ENCODE measurements at regions not wholly inside any gene's neighbourhood (a gene's known extent, or its start where the extent isn't known, plus 50 kb on each side); places are given as distances from the start of the nearest gene placed in this dataset.
A peak's percentile ranks its signal among the peaks of the same experiment; 100 is the strongest.

DNA sequence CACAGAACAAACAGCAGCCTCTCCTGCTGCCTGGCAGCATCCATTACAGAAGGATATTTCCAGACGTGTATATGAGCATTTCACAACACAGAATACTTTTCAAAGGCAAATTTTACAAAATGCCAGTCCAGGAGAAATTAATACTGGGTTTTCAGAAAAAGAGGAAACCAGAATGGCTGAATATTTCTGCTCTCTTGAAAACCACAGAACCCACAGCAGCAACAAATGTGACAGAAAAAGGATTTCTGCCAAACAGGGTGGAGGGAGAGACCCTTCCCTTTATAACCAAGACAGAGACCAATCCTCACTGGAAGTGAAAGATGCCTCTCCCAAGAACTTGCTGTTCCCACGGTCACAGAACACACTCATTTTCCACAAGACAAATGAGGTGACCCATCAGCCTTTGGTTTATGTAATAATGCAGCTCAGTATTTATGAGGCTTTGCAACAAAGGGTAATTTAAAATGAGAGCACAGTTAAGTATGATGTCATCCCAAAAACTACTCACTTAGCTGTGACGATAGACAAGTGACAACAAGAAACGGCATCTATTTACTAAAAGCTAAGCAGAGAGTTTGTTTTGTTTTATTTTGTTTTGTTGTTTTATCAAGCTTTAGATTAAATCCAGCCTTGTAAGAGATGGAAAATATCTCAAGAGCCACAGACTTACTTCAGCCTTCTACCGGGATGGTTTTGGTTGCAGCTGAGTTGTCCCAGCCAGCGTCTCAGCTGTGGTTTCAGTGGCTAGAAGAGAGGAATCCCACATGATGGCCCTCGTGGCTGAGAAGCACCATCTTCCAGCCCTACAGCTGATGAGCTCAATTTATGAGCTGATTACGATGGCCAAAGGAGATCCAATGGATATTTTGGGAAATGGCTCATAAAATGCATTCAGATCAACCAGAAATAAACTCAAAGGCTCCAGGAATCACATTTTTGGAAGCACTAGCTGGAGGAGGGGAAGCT is 249.3 kb upstream of the AGAP1 start:
- no peak for FAIRE-seq
- TF ChIP-seq, protein P1, sequence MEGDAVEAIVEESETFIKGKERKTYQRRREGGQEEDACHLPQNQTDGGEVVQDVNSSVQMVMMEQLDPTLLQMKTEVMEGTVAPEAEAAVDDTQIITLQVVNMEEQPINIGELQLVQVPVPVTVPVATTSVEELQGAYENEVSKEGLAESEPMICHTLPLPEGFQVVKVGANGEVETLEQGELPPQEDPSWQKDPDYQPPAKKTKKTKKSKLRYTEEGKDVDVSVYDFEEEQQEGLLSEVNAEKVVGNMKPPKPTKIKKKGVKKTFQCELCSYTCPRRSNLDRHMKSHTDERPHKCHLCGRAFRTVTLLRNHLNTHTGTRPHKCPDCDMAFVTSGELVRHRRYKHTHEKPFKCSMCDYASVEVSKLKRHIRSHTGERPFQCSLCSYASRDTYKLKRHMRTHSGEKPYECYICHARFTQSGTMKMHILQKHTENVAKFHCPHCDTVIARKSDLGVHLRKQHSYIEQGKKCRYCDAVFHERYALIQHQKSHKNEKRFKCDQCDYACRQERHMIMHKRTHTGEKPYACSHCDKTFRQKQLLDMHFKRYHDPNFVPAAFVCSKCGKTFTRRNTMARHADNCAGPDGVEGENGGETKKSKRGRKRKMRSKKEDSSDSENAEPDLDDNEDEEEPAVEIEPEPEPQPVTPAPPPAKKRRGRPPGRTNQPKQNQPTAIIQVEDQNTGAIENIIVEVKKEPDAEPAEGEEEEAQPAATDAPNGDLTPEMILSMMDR (IDR thresholded peaks at IDR 0.05; ENCODE audit: borderline replicate concordance, extremely low read depth, insufficient read depth): no peak
- H3K9ac ChIP-seq (ENCODE audit: low read length in 3 of 3): no peak overlapping the region
- no peaks in the 10 kb centered on the region for H3K9me3 ChIP-seq (ENCODE audit: control insufficient read depth in 2 of 3, insufficient read depth in 1 of 3, low read length in 3 of 3)
- H3K4me1 ChIP-seq (ENCODE audit: control insufficient read depth in 2 of 3, insufficient read depth in 2 of 3, low read depth in 1 of 3, low read length in 3 of 3): no peaks in the 10 kb centered on the region
- peak overlapping the region in 1 of 2 donors; percentile 6 for H3K27ac ChIP-seq (ENCODE audit: low read depth in 2 of 2, low read length in 2 of 2)
- no peaks in the 10 kb centered on the region for H3K27me3 ChIP-seq (ENCODE audit: control insufficient read depth, insufficient read depth, low read length)
- DNase-seq: no peak
- no peak overlapping the region for H3K4me3 ChIP-seq (ENCODE audit: low read length in 3 of 3)
- H3K36me3 ChIP-seq (ENCODE audit: control insufficient read depth in 2 of 3, insufficient read depth in 3 of 3, low read length in 3 of 3): no peaks in the 10 kb centered on the region
- intact Hi-C loops (cut with DNase I): no loop called here

DNA sequence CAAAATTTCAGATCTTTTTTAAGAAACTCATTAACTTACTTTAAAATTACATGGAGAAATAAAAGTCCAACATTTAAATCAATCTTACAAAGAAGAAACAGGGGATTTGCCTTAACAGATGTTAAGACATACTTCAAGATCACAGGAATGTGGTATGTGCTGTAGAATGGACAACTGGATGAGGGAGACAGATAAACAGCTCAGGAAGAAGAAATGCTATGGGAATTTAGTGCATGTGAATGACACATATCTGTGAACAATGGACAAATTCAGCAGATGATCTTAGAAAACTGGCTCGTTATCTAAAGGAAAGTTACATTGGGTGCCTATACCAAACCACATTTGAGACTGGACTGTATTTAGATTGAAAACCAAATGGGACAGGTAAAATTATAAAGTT is 246.8 kb upstream of the AGAP1 start:
- TF ChIP-seq, protein P1 (IDR thresholded peaks at IDR 0.05; ENCODE audit: borderline replicate concordance, extremely low read depth, insufficient read depth): no peak
- Histone ChIP-seq H3K4me1 (ENCODE audit: control insufficient read depth in 2 of 3, insufficient read depth in 2 of 3, low read depth in 1 of 3, low read length in 3 of 3) (no peaks in the 10 kb centered on the region), H3K27ac (ENCODE audit: low read depth in 2 of 2, low read length in 2 of 2) (no peak overlapping the region), H3K9ac (ENCODE audit: low read length in 3 of 3) (no peak overlapping the region), H3K27me3 (ENCODE audit: control insufficient read depth, insufficient read depth, low read length) (no peaks in the 10 kb centered on the region), H3K4me3 (ENCODE audit: low read length in 3 of 3) (no peak overlapping the region), H3K36me3 (ENCODE audit: control insufficient read depth in 2 of 3, insufficient read depth in 3 of 3, low read length in 3 of 3) (no peaks in the 10 kb centered on the region), H3K9me3 (ENCODE audit: control insufficient read depth in 2 of 3, insufficient read depth in 1 of 3, low read length in 3 of 3) (no peaks in the 10 kb centered on the region)
- DNase-seq: no peak
- FAIRE-seq: no peak
- intact Hi-C loops (cut with DNase I): no loop called here

DNA sequence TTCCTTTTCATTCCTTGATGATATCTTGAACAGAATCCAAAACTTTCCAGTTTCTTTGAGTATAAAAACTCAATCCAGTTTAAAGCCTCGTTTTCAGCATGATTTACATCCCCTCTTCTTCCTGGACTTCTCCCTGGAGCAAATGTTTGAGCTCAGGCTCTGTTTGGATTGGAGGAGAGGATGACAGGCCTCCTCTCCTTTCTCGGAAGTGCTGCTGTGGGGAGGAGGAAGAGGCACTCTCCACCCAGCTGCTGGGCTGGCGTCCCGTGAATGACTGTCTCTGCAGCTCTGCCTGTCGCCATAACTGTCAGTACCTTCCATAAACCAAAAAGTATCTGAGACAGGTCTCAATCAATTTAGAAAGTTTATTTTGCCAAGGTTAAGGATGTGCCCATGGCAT is 238.2 kb upstream of the AGAP1 start:
- Histone ChIP-seq H3K4me3 (ENCODE audit: low read length in 3 of 3) (no peak overlapping the region), H3K27ac (ENCODE audit: low read depth in 2 of 2, low read length in 2 of 2) (no peak overlapping the region), H3K4me1 (ENCODE audit: control insufficient read depth in 2 of 3, insufficient read depth in 2 of 3, low read depth in 1 of 3, low read length in 3 of 3) (no peaks in the 10 kb centered on the region), H3K9ac (ENCODE audit: low read length in 3 of 3) (no peak overlapping the region), H3K9me3 (ENCODE audit: control insufficient read depth in 2 of 3, insufficient read depth in 1 of 3, low read length in 3 of 3) (no peaks in the 10 kb centered on the region), H3K27me3 (ENCODE audit: control insufficient read depth, insufficient read depth, low read length) (no peaks in the 10 kb centered on the region), H3K36me3 (ENCODE audit: control insufficient read depth in 2 of 3, insufficient read depth in 3 of 3, low read length in 3 of 3) (no peaks in the 10 kb centered on the region)
- FAIRE-seq: no peak
- intact Hi-C loops (cut with DNase I): no loop called here
- TF ChIP-seq, protein P1 (IDR thresholded peaks at IDR 0.05; ENCODE audit: borderline replicate concordance, extremely low read depth, insufficient read depth): no peak
- peak in 4 of 5 donors; percentile 51 to 90 (median 79) for DNase-seq
